Adrenal gland (tissue), 9 donors: ENCODE measurements at regions not wholly inside any gene's neighbourhood (a gene's known extent, or its start where the extent isn't known, plus 50 kb on each side); places are given as distances from the start of the nearest gene placed in this dataset.
A peak's percentile ranks its signal among the peaks of the same experiment; 100 is the strongest.

ENCODE experiments used
- DNase-seq, 7 donors: peaks; one replicate each; pipeline ENCODE4 v3.0.0-alpha.2; 2019 to 2020
- H3K27ac ChIP-seq, 5 donors: fragments of 200-600 bp; sonication (generic) in 4 of 5; 1 replicate in 3 of 5; 2 replicates in 2 of 5; pipeline versions ENCODE4 v1.5.1 to v1.8.0; 2016 to 2020; ENCODE audit warnings: mild to moderate bottlenecking in 1 of 5
- H3K27me3 ChIP-seq: fragments of 200-600 bp; 2 replicates; pipeline ENCODE4 v1.8.0; 2021
- H3K36me3 ChIP-seq, 2 donors: fragments of 200-600 bp; replicated peaks in 1 of 2; 1 replicate in 1 of 2; 2 replicates in 1 of 2; pipeline versions ENCODE4 v1.5.1 to v1.8.0; 2018 to 2022
- H3K4me1 ChIP-seq, 2 donors: fragments of 200-600 bp; replicated peaks in 1 of 2; 1 replicate in 1 of 2; 2 replicates in 1 of 2; pipeline versions ENCODE4 v1.5.1 to v1.8.0; 2018 to 2021
- H3K4me3 ChIP-seq, 4 donors: fragments of 200-600 bp; sonication (generic) in 3 of 4; one replicate each; pipeline ENCODE4 v1.5.1; 2016 to 2018
- H3K9me3 ChIP-seq, 3 donors: fragments of 200-600 bp; sonication (generic) in 1 of 3; replicated peaks in 1 of 3; 1 replicate in 2 of 3; 2 replicates in 1 of 3; pipeline versions ENCODE4 v1.5.1 to v1.8.0; 2016 to 2021
- CTCF ChIP-seq, 6 experiments: fragments of 450-650 bp in 4 of 6; fragments of 200-600 bp in 2 of 6; sonication (generic) in 1 of 6; IDR thresholded peaks; 1 replicate in 5 of 6; 2 replicates in 1 of 6; pipeline versions ENCODE4 v1.5.1 to v1.8.0; 2016 to 2021; ENCODE audit warnings: antibody characterized with exemption in 6 of 6, mild to moderate bottlenecking in 2 of 6, moderate library complexity in 1 of 6
- POLR2A ChIP-seq, 2 donors: fragments of 450-650 bp; IDR thresholded peaks; one replicate each; pipeline ENCODE4 v1.6.1; 2017; ENCODE audit warnings: antibody characterized with exemption in 2 of 2, mild to moderate bottlenecking in 2 of 2, moderate library complexity in 1 of 2
- whole genome bisulfite sequencing, 4 donors: extraction: QIAGEN DNeasy Blood & Tissue Kit in 2 of 4; methylation state at CpG; one replicate each; pipeline versions ENCODE4 v1.1.5 to v1.1.7; 2013 to 2017; 5-methylcytosine and 5-hydroxymethylcytosine counted together
- intact Hi-C, 2 donors: fragments of 100-400 bp; cut with DNase I; formaldehyde crosslinking; loops; one replicate each; pipeline versions ENCODE4 v1.14.1 to v1.15.0; 2022 to 2023
- donor health status: healthy with polysubstance abuse.
- donor health status: Bipolar disorder and iron deficiency.
- donor health status: DM: yes; HTN: yes; CAD: no.
- donor health status: DM: no; HTN: no; CAD: no.
- donor health status: DM: no; HTN: no; CAD: no.

GRCh38 chr3:115375362-115375761, 228.3 kb upstream of the ZBTB20 start:
- Histone ChIP-seq H3K4me1 (no peaks in the 10 kb centered on the region), H3K36me3 (no peaks in the 10 kb centered on the region), H3K27ac (no peak overlapping the region), H3K4me3 (no peak overlapping the region), H3K9me3 (no peaks in the 10 kb centered on the region), H3K27me3 (no peaks in the 10 kb centered on the region)
- intact Hi-C loops = no loop called here
- no peak for TF ChIP-seq CTCF (IDR thresholded peaks at IDR 0.05)
- TF ChIP-seq POLR2A (IDR thresholded peaks at IDR 0.05) = no peak
- DNase-seq = no peak
- 75 to 82% (median 80%) methylated on average over 2 of the region's 2 CpGs for WGBS, 4 donors

- intact Hi-C loops = no loop called here
- H3K4me3 ChIP-seq = no peak overlapping the region
- H3K36me3 ChIP-seq = no peaks in the 10 kb centered on the region
- H3K9me3 ChIP-seq = no peaks in the 10 kb centered on the region
- TF ChIP-seq POLR2A (IDR thresholded peaks at IDR 0.05) (no peak), CTCF (IDR thresholded peaks at IDR 0.05) (no peak)
- H3K27me3 ChIP-seq = no peaks in the 10 kb centered on the region
- H3K4me1 ChIP-seq = no peaks in the 10 kb centered on the region
- H3K27ac ChIP-seq = no peak overlapping the region
- WGBS, 4 donors = 72 to 99% (median 80%) methylated on average over 3 of the region's 3 CpGs
- no peak for DNase-seq
These were observed 233.9 kb upstream of the ZBTB20 start for GRCh38 chr3:115380883-115381572.

GRCh38 chr3:115381573-115381912, 234.5 kb upstream of the ZBTB20 start:
- Histone ChIP-seq H3K4me3 (no peak overlapping the region), H3K36me3 (no peaks in the 10 kb centered on the region), H3K27me3 (no peaks in the 10 kb centered on the region), H3K4me1 (no peaks in the 10 kb centered on the region), H3K27ac (no peak overlapping the region), H3K9me3 (no peaks in the 10 kb centered on the region)
- WGBS, 4 donors = 33 to 49% (median 45%) methylated on average over 5 of the region's 5 CpGs
- intact Hi-C loops = no loop called here
- DNase-seq = peak in 1 of 7 donors; percentile 13
- TF ChIP-seq POLR2A (IDR thresholded peaks at IDR 0.05) = no peak
- no peak for TF ChIP-seq CTCF (IDR thresholded peaks at IDR 0.05)

- no peak for TF ChIP-seq POLR2A (IDR thresholded peaks at IDR 0.05)
- no peak for TF ChIP-seq CTCF (IDR thresholded peaks at IDR 0.05)
- Histone ChIP-seq H3K9me3 (no peaks in the 10 kb centered on the region), H3K27me3 (no peaks in the 10 kb centered on the region), H3K27ac (no peak overlapping the region), H3K36me3 (no peaks in the 10 kb centered on the region), H3K4me3 (no peak overlapping the region), H3K4me1 (no peaks in the 10 kb centered on the region)
- WGBS, 4 donors = 80 to 100% (median 86%) methylated on average over 1 of the region's 1 CpG
- DNase-seq = no peak
- intact Hi-C loops = no loop called here
These were observed 234.8 kb upstream of the ZBTB20 start for GRCh38 chr3:115381931-115382330.
